MCF 10A (cell line): ENCODE measurements at regions not wholly inside any gene's neighbourhood (a gene's known extent, or its start where the extent isn't known, plus 50 kb on each side); places are given as distances from the start of the nearest gene placed in this dataset.

Source experiments
- BruUV-seq: library from RNA; stranded (reverse); fragments of 400-500 nt; replicated peaks from 2 replicates; lab custom pipeline; 2021; lab: Mats Ljungman, UMichigan
- CTCF ChIA-PET: fragments of 300-600 bp; sonication (Branson Sonifier 250); formaldehyde crosslinking; extraction: SDS; loops from one replicate; lab custom pipeline; 2021; ENCODE audit warnings: antibody characterized with exemption, inconsistent platforms; lab: Yijun Ruan, JAX
- POLR2A ChIA-PET: fragments of 300-600, 350-650 bp; sonication (Branson Sonifier 250); formaldehyde crosslinking; extraction: SDS; loops from one replicate; lab custom pipeline; 2020; ENCODE audit warnings: antibody characterized with exemption, inconsistent platforms; lab: Yijun Ruan, JAX
- DNase-seq: peaks from one replicate; pipeline ENCODE4 v3.0.0-alpha.2; 2018; ENCODE audit not compliant: unreplicated experiment
- H3K27ac Mint-ChIP-seq: one replicate; pipeline ENCODE4 v1.8.0; 2022; ENCODE audit warnings: mild to moderate bottlenecking, low read depth, mixed read lengths; ENCODE audit not compliant: unreplicated experiment
- H3K27me3 Mint-ChIP-seq: one replicate; pipeline ENCODE4 v1.8.0; 2022; ENCODE audit warnings: mixed read lengths; ENCODE audit not compliant: insufficient read depth, unreplicated experiment
- H3K36me3 Mint-ChIP-seq: one replicate; pipeline ENCODE4 v1.8.0; 2022; ENCODE audit warnings: mild to moderate bottlenecking, moderate library complexity, mixed read lengths; ENCODE audit not compliant: insufficient read depth, unreplicated experiment
- H3K4me1 Mint-ChIP-seq: one replicate; pipeline ENCODE4 v1.8.0; 2022; ENCODE audit warnings: mixed read lengths; ENCODE audit not compliant: insufficient read depth, unreplicated experiment
- H3K4me3 Mint-ChIP-seq: one replicate; pipeline ENCODE4 v1.8.0; 2022; ENCODE audit warnings: mild to moderate bottlenecking, moderate library complexity, mixed read lengths; ENCODE audit not compliant: unreplicated experiment
- H3K9me3 Mint-ChIP-seq: one replicate; pipeline ENCODE4 v1.8.0; 2022; ENCODE audit warnings: mixed read lengths; ENCODE audit not compliant: unreplicated experiment
- intact Hi-C: fragments of 100-400 bp; cut with micrococcal nuclease; formaldehyde crosslinking; loops from 2 replicates; pipeline ENCODE4 v1.14.1; 2022
- TF ChIP-seq, protein P1 (sequence below): fragments of 200-600 bp; IDR thresholded peaks from one replicate; pipeline ENCODE4 v1.8.0; 2022; ENCODE audit warnings: antibody characterized with exemption, mild to moderate bottlenecking; ENCODE audit not compliant: unreplicated experiment

DNA sequence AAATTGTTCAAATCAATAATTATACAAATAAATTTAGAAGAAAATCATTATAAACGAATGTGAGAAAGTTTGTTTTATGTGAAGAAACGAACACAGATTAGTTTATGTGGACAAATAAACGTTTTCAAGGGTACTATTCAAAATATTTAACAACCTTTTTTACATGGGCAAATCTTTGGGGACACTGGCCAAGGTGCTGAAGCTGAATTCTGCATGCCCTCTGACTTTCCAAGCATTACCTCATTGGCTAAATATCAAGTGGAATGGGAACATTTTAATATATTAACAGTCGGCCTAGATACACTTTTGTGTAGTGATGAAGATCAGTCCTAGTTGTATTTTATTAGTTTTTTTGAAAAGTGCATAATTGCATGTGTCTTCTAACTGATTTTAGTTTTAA is 636.4 kb upstream of the DPPA4 start:
- H3K36me3 Mint-ChIP-seq = no peaks in the 10 kb centered on the region
- TF ChIP-seq, protein P1, sequence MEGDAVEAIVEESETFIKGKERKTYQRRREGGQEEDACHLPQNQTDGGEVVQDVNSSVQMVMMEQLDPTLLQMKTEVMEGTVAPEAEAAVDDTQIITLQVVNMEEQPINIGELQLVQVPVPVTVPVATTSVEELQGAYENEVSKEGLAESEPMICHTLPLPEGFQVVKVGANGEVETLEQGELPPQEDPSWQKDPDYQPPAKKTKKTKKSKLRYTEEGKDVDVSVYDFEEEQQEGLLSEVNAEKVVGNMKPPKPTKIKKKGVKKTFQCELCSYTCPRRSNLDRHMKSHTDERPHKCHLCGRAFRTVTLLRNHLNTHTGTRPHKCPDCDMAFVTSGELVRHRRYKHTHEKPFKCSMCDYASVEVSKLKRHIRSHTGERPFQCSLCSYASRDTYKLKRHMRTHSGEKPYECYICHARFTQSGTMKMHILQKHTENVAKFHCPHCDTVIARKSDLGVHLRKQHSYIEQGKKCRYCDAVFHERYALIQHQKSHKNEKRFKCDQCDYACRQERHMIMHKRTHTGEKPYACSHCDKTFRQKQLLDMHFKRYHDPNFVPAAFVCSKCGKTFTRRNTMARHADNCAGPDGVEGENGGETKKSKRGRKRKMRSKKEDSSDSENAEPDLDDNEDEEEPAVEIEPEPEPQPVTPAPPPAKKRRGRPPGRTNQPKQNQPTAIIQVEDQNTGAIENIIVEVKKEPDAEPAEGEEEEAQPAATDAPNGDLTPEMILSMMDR = no peak
- intact Hi-C loops = no loop called here
- no peaks in the 10 kb centered on the region for H3K27me3 Mint-ChIP-seq
- H3K4me1 Mint-ChIP-seq = no peaks in the 10 kb centered on the region
- DNase-seq = peak; percentile 18
- ChIA-PET POLR2A (no interaction called here), CTCF (no interaction called here)
- H3K4me3 Mint-ChIP-seq = no peak overlapping the region
- no peaks in the 10 kb centered on the region for H3K9me3 Mint-ChIP-seq
- H3K27ac Mint-ChIP-seq = no peak overlapping the region
- no TSS peak for BruUV-seq

DNA sequence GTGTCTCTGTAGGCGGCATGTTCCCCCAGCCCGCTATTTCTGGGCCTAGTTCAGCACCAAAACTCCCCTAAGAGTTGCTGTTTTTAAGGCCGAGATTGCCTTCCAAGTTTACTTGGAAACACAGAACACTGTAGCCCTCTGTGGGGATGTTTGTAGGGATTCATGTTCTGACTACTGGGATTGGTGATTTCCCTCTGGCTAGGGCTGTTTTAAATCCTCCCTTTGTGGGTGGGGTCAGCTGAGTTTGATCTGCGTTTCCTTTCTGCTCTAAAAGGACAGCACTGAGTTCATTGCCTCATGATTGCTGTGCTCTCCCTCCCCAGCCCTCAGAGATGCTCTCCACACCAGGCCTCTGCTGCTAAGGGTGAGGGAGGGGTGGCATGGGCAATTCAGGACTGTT is 640.6 kb upstream of the DPPA4 start:
- intact Hi-C loops = no loop called here
- ChIA-PET CTCF (interaction anchor here (0.6 to 1.3 kb wide), 3 partner anchors 336 to 627 kb away, joined by 3 to 4 read pairs (median 3); no protein-coding TSS in a partner anchor), POLR2A (no interaction called here)
- TF ChIP-seq, protein P1 = no peak
- BruUV-seq = no TSS peak
- Mint-ChIP-seq H3K4me3 (no peak overlapping the region), H3K27me3 (no peaks in the 10 kb centered on the region), H3K36me3 (no peaks in the 10 kb centered on the region), H3K9me3 (no peaks in the 10 kb centered on the region), H3K4me1 (no peaks in the 10 kb centered on the region), H3K27ac (no peak overlapping the region)
- DNase-seq = no peak

DNA sequence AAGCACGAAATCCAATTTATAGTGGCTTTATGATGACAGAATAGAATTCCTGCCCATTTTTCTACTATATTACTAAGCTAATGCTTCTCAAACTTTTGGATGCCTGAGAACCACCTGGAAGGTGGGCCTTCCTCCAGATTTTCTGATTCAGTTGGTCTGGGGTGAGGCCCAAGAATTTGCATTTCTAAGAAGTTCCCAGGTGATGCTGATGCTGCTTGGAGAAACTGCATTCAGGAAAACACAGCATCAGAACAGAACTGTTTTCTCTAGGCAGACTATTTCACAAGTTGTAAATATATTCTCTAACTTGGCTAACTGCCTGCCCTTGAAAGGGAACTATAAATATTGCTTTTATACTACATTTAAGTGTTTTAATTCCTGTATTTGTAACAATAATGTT is 644.9 kb upstream of the DPPA4 start:
- ChIA-PET CTCF (interaction anchor here (0.7 kb wide), 1 partner anchor 1099 kb away, joined by 4 read pairs; no protein-coding TSS in a partner anchor), POLR2A (no interaction called here)
- DNase-seq = no peak
- Mint-ChIP-seq H3K4me3 (no peak overlapping the region), H3K9me3 (no peaks in the 10 kb centered on the region), H3K27me3 (no peaks in the 10 kb centered on the region), H3K36me3 (no peaks in the 10 kb centered on the region), H3K27ac (no peak overlapping the region), H3K4me1 (no peaks in the 10 kb centered on the region)
- intact Hi-C loops = no loop called here
- BruUV-seq = no TSS peak
- TF ChIP-seq, protein P1 = no peak

DNA sequence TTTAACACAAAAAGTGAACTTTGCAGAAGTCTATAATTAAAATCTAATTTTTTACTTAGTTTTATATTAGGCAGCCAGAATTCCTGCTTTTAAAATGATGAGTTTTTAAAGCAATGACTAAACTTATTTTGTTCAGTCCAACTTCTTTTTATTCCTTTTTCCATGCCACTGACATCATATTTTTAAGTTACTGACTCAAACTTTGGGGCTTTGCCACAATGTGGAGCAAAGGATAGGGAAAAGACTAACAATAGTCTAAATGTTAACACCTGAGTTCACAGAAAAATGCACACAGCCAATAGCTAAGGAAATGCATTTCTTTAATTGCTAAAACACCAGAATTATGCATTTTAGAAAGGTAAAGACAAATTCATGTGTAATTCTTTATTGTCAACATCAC is 647.6 kb upstream of the DPPA4 start:
- TF ChIP-seq, protein P1 = no peak
- no peaks in the 10 kb centered on the region for H3K4me1 Mint-ChIP-seq
- no TSS peak for BruUV-seq
- no peaks in the 10 kb centered on the region for H3K9me3 Mint-ChIP-seq
- no peak overlapping the region for H3K27ac Mint-ChIP-seq
- no peak for DNase-seq
- H3K27me3 Mint-ChIP-seq = no peaks in the 10 kb centered on the region
- H3K36me3 Mint-ChIP-seq = no peaks in the 10 kb centered on the region
- intact Hi-C loops = no loop called here
- ChIA-PET CTCF (no interaction called here), POLR2A (no interaction called here)
- H3K4me3 Mint-ChIP-seq = no peak overlapping the region
